ENCODE measurements at regions not wholly inside any gene's neighbourhood (a gene's known extent, or its start where the extent isn't known, plus 50 kb on each side); places are given as distances from the start of the nearest gene placed in this dataset.
"Not testable (repeated sequence)": the region's sequence is repeated elsewhere in the genome, so short reads cannot be mapped to it uniquely, and the experiment has no call there.

- H3K23ac ChIP-seq (ENCODE audit: insufficient read length); H3K56ac ChIP-seq (replicated peaks; ENCODE audit: insufficient read length, low read depth, low read length); H3K4ac ChIP-seq (replicated peaks; ENCODE audit: insufficient read length, low read depth, low read length); H2BK12ac ChIP-seq (ENCODE audit: low read depth, low read length); H4K91ac ChIP-seq (replicated peaks; ENCODE audit: insufficient read length, low read length); H3K4me3 ChIP-seq (ENCODE audit: extremely low read depth in 1 of 4, insufficient read depth in 2 of 4, low read depth in 3 of 4, low read length in 4 of 4); H3K23me2 ChIP-seq (ENCODE audit: low read depth, low read length); H4K20me1 ChIP-seq (replicated peaks in 1 of 2; ENCODE audit: control insufficient read depth in 1 of 2, insufficient read depth in 2 of 2, low read length in 2 of 2); H4K5ac ChIP-seq (ENCODE audit: insufficient read length, low read depth, low read length); H3K4me2 ChIP-seq (ENCODE audit: insufficient read depth in 1 of 2, low read depth in 2 of 2, low read length in 2 of 2); H2AK5ac ChIP-seq (ENCODE audit: low read depth, low read length); H2BK15ac ChIP-seq (ENCODE audit: low read length); H3K9me3 ChIP-seq (ENCODE audit: insufficient read depth in 2 of 2, low read depth in 1 of 2, low read length in 1 of 2); H2BK120ac ChIP-seq (replicated peaks; ENCODE audit: low read depth, low read length); H3K18ac ChIP-seq (ENCODE audit: extremely low read depth, low read length); H2AFZ ChIP-seq (ENCODE audit: low read length); FAIRE-seq; H3K27me3 ChIP-seq (replicated peaks in 1 of 4; ENCODE audit: control insufficient read depth in 3 of 4, extremely low read depth in 1 of 4, insufficient read depth in 3 of 4, low read length in 3 of 4); H3K36me3 ChIP-seq (ENCODE audit: control insufficient read depth in 2 of 4, insufficient read depth in 4 of 4, low read length in 3 of 4); CTCF ChIA-PET (ENCODE audit: partially characterized antibody); H3K4me1 ChIP-seq (replicated peaks in 1 of 4; ENCODE audit: control insufficient read depth in 3 of 4, insufficient read depth in 4 of 4, low read length in 3 of 4); H3K79me1 ChIP-seq (ENCODE audit: low read depth, low read length); H3K79me2 ChIP-seq (ENCODE audit: control insufficient read depth in 1 of 2, insufficient read depth in 2 of 2, low read length in 2 of 2); H2BK20ac ChIP-seq (ENCODE audit: low read length); H2BK5ac ChIP-seq (ENCODE audit: low read depth, low read length); H3K9ac ChIP-seq (replicated peaks in 1 of 4; ENCODE audit: extremely low read depth in 1 of 4, low read depth in 3 of 4, low read length in 3 of 4); POLR2A ChIA-PET (ENCODE audit: partially characterized antibody); DNase-seq (ENCODE audit: low read depth in 1 of 2, low spot score in 2 of 2); H4K8ac ChIP-seq (ENCODE audit: extremely low read depth, insufficient read depth, low read length); H3K14ac ChIP-seq (ENCODE audit: insufficient read length); H3K27ac ChIP-seq (ENCODE audit: low read depth, low read length): not testable (repeated sequence)
- WGBS, 2 experiments (ENCODE audit: extremely low coverage in 1 of 2, insufficient coverage in 1 of 2, insufficient read length in 1 of 2, insufficient replicate concordance in 2 of 2, low coverage in 1 of 2, low lambda C conversion rate in 2 of 2, missing lambda C conversion rate in 1 of 2) = 87% methylated on average over 4 of the region's 15 CpGs; no CpG with 5 or more reads in 1 of the 2 experiments
Observed at GRCh38 chr3:195959367-195960157, 51.2 kb upstream of the TNK2 start.

- H3K18ac ChIP-seq (ENCODE audit: extremely low read depth, low read length); H4K20me1 ChIP-seq (replicated peaks in 1 of 2; ENCODE audit: control insufficient read depth in 1 of 2, insufficient read depth in 2 of 2, low read length in 2 of 2); H3K4ac ChIP-seq (replicated peaks; ENCODE audit: insufficient read length, low read depth, low read length); H3K4me3 ChIP-seq (ENCODE audit: extremely low read depth in 1 of 4, insufficient read depth in 2 of 4, low read depth in 3 of 4, low read length in 4 of 4); H3K27me3 ChIP-seq (replicated peaks in 1 of 4; ENCODE audit: control insufficient read depth in 3 of 4, extremely low read depth in 1 of 4, insufficient read depth in 3 of 4, low read length in 3 of 4); H2AFZ ChIP-seq (ENCODE audit: low read length); H3K79me2 ChIP-seq (ENCODE audit: control insufficient read depth in 1 of 2, insufficient read depth in 2 of 2, low read length in 2 of 2); H3K4me1 ChIP-seq (replicated peaks in 1 of 4; ENCODE audit: control insufficient read depth in 3 of 4, insufficient read depth in 4 of 4, low read length in 3 of 4); DNase-seq (ENCODE audit: low read depth in 1 of 2, low spot score in 2 of 2); POLR2A ChIA-PET (ENCODE audit: partially characterized antibody); H3K27ac ChIP-seq (ENCODE audit: low read depth, low read length); CTCF ChIA-PET (ENCODE audit: partially characterized antibody); H3K14ac ChIP-seq (ENCODE audit: insufficient read length); H3K36me3 ChIP-seq (ENCODE audit: control insufficient read depth in 2 of 4, insufficient read depth in 4 of 4, low read length in 3 of 4); H3K56ac ChIP-seq (replicated peaks; ENCODE audit: insufficient read length, low read depth, low read length); H2BK15ac ChIP-seq (ENCODE audit: low read length); H3K23ac ChIP-seq (ENCODE audit: insufficient read length); H4K5ac ChIP-seq (ENCODE audit: insufficient read length, low read depth, low read length); H2BK5ac ChIP-seq (ENCODE audit: low read depth, low read length); H2BK120ac ChIP-seq (replicated peaks; ENCODE audit: low read depth, low read length); FAIRE-seq; H2BK20ac ChIP-seq (ENCODE audit: low read length); H3K4me2 ChIP-seq (ENCODE audit: insufficient read depth in 1 of 2, low read depth in 2 of 2, low read length in 2 of 2); H2BK12ac ChIP-seq (ENCODE audit: low read depth, low read length); H3K9me3 ChIP-seq (ENCODE audit: insufficient read depth in 2 of 2, low read depth in 1 of 2, low read length in 1 of 2); H3K79me1 ChIP-seq (ENCODE audit: low read depth, low read length); H2AK5ac ChIP-seq (ENCODE audit: low read depth, low read length); H3K23me2 ChIP-seq (ENCODE audit: low read depth, low read length); H4K8ac ChIP-seq (ENCODE audit: extremely low read depth, insufficient read depth, low read length); H3K9ac ChIP-seq (replicated peaks in 1 of 4; ENCODE audit: extremely low read depth in 1 of 4, low read depth in 3 of 4, low read length in 3 of 4); H4K91ac ChIP-seq (replicated peaks; ENCODE audit: insufficient read length, low read length): not testable (repeated sequence)
- WGBS, 2 experiments (ENCODE audit: extremely low coverage in 1 of 2, insufficient coverage in 1 of 2, insufficient read length in 1 of 2, insufficient replicate concordance in 2 of 2, low coverage in 1 of 2, low lambda C conversion rate in 2 of 2, missing lambda C conversion rate in 1 of 2) = 98% methylated on average over 10 of the region's 11 CpGs; no CpG with 5 or more reads in 1 of the 2 experiments
Observed at GRCh38 chr3:195958736-195959135, 50.4 kb upstream of the TNK2 start.

Measured in H1 (cell line).